Transverse colon (tissue), 4 donors: ENCODE measurements at regions not wholly inside any gene's neighbourhood (a gene's known extent, or its start where the extent isn't known, plus 50 kb on each side); places are given as distances from the start of the nearest gene placed in this dataset.

ENCODE experiments used
- CTCF ChIP-seq, 5 experiments: fragments of 200-600 bp in 3 of 5; fragments of 450-650 bp in 2 of 5; sonication (generic) in 3 of 5; IDR thresholded peaks; 1 replicate in 2 of 5; 2 replicates in 3 of 5; pipeline ENCODE4 v1.5.1; 2016 to 2017; ENCODE audit warnings: antibody characterized with exemption in 5 of 5, inconsistent platforms in 3 of 5, mild to moderate bottlenecking in 2 of 5, moderate library complexity in 1 of 5
- POLR2AphosphoS5 ChIP-seq, 3 donors: sonication (generic); formaldehyde crosslinking; IDR thresholded peaks; one replicate each; pipeline ENCODE4 v1.6.1; 2016; ENCODE audit warnings: antibody characterized with exemption in 3 of 3

GRCh38 chr4:177092807-177093206 is 216.9 kb upstream of the NEIL3 start:
- no peak for TF ChIP-seq CTCF (IDR thresholded peaks at IDR 0.05)
- no peak for TF ChIP-seq POLR2AphosphoS5 (IDR thresholded peaks at IDR 0.05)
